ENCODE measurements at regions not wholly inside any gene's neighbourhood (a gene's known extent, or its start where the extent isn't known, plus 50 kb on each side); places are given as distances from the start of the nearest gene placed in this dataset.
A peak's percentile ranks its signal among the peaks of the same experiment; 100 is the strongest.

- TF ChIP-seq PRDM1 (tag by site-specific recombination; IDR thresholded peaks at IDR 0.05) (no peak), ZNF747 (tag by site-specific recombination; IDR thresholded peaks at IDR 0.05) (no peak), HOXD13 (CRISPR knock-in tag; IDR thresholded peaks at IDR 0.05; ENCODE audit: borderline replicate concordance) (no peak), ZNF416 (tag by site-specific recombination; IDR thresholded peaks at IDR 0.05) (no peak), ZNF514 (tag by site-specific recombination; IDR thresholded peaks at IDR 0.05) (no peak), MZF1 (tag by site-specific recombination; IDR thresholded peaks at IDR 0.05; ENCODE audit: borderline replicate concordance) (no peak)
These were observed 84.2 kb downstream of the TTLL2 start (continued) for GRCh38 chr6:167409079-167409478.

GRCh38 chr6:167409694-167410093 lies 84.8 kb downstream of the TTLL2 start:
- Histone ChIP-seq H3K4me1 (ENCODE audit: control insufficient read depth, insufficient read depth, low read length) (no peaks in the 10 kb centered on the region), H3K9me3 (ENCODE audit: control insufficient read depth, insufficient read depth, low read depth, low read length) (no peaks in the 10 kb centered on the region), H3K27ac (ENCODE audit: extremely low read depth, low read depth, low read length) (no peak overlapping the region), H3K36me3 (ENCODE audit: control insufficient read depth in 2 of 2, insufficient read depth in 1 of 2, low read length in 2 of 2) (no peaks in the 10 kb centered on the region), H3K4me3 (ENCODE audit: low read depth, low read length) (no peak overlapping the region)
- POLR2A ChIA-PET, result no interaction called here
- CTCF ChIA-PET, result no interaction called here
- TF ChIP-seq ZBTB11 (tag by site-specific recombination; conservative IDR thresholded peaks at IDR 0.05; ENCODE audit: low read depth), result no peak
- no peak for TF ChIP-seq ZNF488 (tag by site-specific recombination; IDR thresholded peaks at IDR 0.05)
- peak; percentile 43; the same call in 1 of the 2 replicates for TF ChIP-seq SCRT2 (tag by site-specific recombination; IDR thresholded peaks at IDR 0.05)

- Histone ChIP-seq H3K4me1 (ENCODE audit: control insufficient read depth, insufficient read depth, low read length) (no peaks in the 10 kb centered on the region), H3K27ac (ENCODE audit: extremely low read depth, low read depth, low read length) (no peak overlapping the region), H3K36me3 (ENCODE audit: control insufficient read depth in 2 of 2, insufficient read depth in 1 of 2, low read length in 2 of 2) (no peaks in the 10 kb centered on the region), H3K9me3 (ENCODE audit: control insufficient read depth, insufficient read depth, low read depth, low read length) (no peaks in the 10 kb centered on the region), H3K4me3 (ENCODE audit: low read depth, low read length) (no peak overlapping the region)
- TF ChIP-seq ZNF529 (tag by site-specific recombination; IDR thresholded peaks at IDR 0.05; ENCODE audit: insufficient replicate concordance) (no peak), ZNF433 (tag by site-specific recombination; IDR thresholded peaks at IDR 0.05; ENCODE audit: low read depth) (no peak), ZBTB17 (tag by site-specific recombination; IDR thresholded peaks at IDR 0.05) (peak; percentile 25; the same call in 1 of the 2 replicates), ZNF660 (tag by site-specific recombination; IDR thresholded peaks at IDR 0.05) (no peak)
- CTCF ChIA-PET, result no interaction called here
- POLR2A ChIA-PET, result no interaction called here
These were observed 85.6 kb downstream of the TTLL2 start for GRCh38 chr6:167410462-167410861.

- POLR2A ChIA-PET, result no interaction called here
- Histone ChIP-seq H3K27ac (ENCODE audit: extremely low read depth, low read depth, low read length) (no peak overlapping the region), H3K36me3 (ENCODE audit: control insufficient read depth in 2 of 2, insufficient read depth in 1 of 2, low read length in 2 of 2) (no peaks in the 10 kb centered on the region), H3K4me1 (ENCODE audit: control insufficient read depth, insufficient read depth, low read length) (no peaks in the 10 kb centered on the region), H3K9me3 (ENCODE audit: control insufficient read depth, insufficient read depth, low read depth, low read length) (no peaks in the 10 kb centered on the region), H3K4me3 (ENCODE audit: low read depth, low read length) (no peak overlapping the region)
- CTCF ChIA-PET, result no interaction called here
- no peak for TF ChIP-seq ZNF354C (tag by site-specific recombination; IDR thresholded peaks at IDR 0.05; ENCODE audit: borderline replicate concordance, low read depth)
These were observed 87.6 kb downstream of the TTLL2 start for GRCh38 chr6:167412506-167412905.

Data from HEK293 (cell line).